T-helper 22 cell (primary cell): ENCODE measurements at regions not wholly inside any gene's neighbourhood (a gene's known extent, or its start where the extent isn't known, plus 50 kb on each side); places are given as distances from the start of the nearest gene placed in this dataset.

Experiments
- DNase-seq: peaks from one replicate; pipeline ENCODE4 v3.0.0-alpha.2; 2020; ENCODE audit warnings: low read depth

- DNase-seq: no peak
Observed at GRCh38 chr20:41881466-41882046, 263.4 kb upstream of the CHD6 start.

GRCh38 chr20:41879123-41879522, 260.9 kb upstream of the CHD6 start:
- no peak for DNase-seq

- DNase-seq: no peak
Observed at GRCh38 chr20:41877911-41878310, 259.7 kb upstream of the CHD6 start.

GRCh38 chr20:41874658-41875057, 256.5 kb upstream of the CHD6 start:
- no peak for DNase-seq

GRCh38 chr20:41872930-41873329, 254.8 kb upstream of the CHD6 start:
- no peak for DNase-seq

- no peak for DNase-seq
Observed at GRCh38 chr20:41870869-41871462, 252.8 kb upstream of the CHD6 start.

GRCh38 chr20:41869261-41869660, 251.1 kb upstream of the CHD6 start:
- DNase-seq: no peak

GRCh38 chr20:41865938-41866337, 247.8 kb upstream of the CHD6 start:
- DNase-seq: no peak

GRCh38 chr20:41862476-41862875, 244.3 kb upstream of the CHD6 start:
- DNase-seq: no peak

- DNase-seq: no peak
Observed at GRCh38 chr20:41861772-41862422, 243.7 kb upstream of the CHD6 start.

GRCh38 chr20:41854765-41855164, 236.6 kb upstream of the CHD6 start:
- no peak for DNase-seq

GRCh38 chr20:41853806-41854205, 235.6 kb upstream of the CHD6 start:
- DNase-seq: no peak

- DNase-seq: no peak
Observed at GRCh38 chr20:41848180-41848579, 230.0 kb upstream of the CHD6 start.

GRCh38 chr20:41837669-41838224, 219.6 kb upstream of the CHD6 start:
- no peak for DNase-seq

GRCh38 chr20:41833739-41834138, 215.6 kb upstream of the CHD6 start:
- DNase-seq: no peak

- DNase-seq: no peak
Observed at GRCh38 chr20:41830702-41831101, 212.5 kb upstream of the CHD6 start.

GRCh38 chr20:41819436-41819835, 201.3 kb upstream of the CHD6 start:
- no peak for DNase-seq

- DNase-seq: no peak
Observed at GRCh38 chr20:41818991-41819390, 200.8 kb upstream of the CHD6 start.

GRCh38 chr20:41818369-41818768, 200.2 kb upstream of the CHD6 start:
- no peak for DNase-seq

GRCh38 chr20:41811456-41811855, 193.3 kb upstream of the CHD6 start:
- DNase-seq: no peak

- no peak for DNase-seq
Observed at GRCh38 chr20:41800040-41800439, 181.9 kb upstream of the CHD6 start.

GRCh38 chr20:41798930-41799502, 180.8 kb upstream of the CHD6 start:
- DNase-seq: no peak

- no peak for DNase-seq
Observed at GRCh38 chr20:41786158-41786557, 168.0 kb upstream of the CHD6 start.
